Iris pigment epithelial cell (primary cell): ENCODE measurements at regions not wholly inside any gene's neighbourhood (a gene's known extent, or its start where the extent isn't known, plus 50 kb on each side); places are given as distances from the start of the nearest gene placed in this dataset.
"Not testable (repeated sequence)": the region's sequence is repeated elsewhere in the genome, so short reads cannot be mapped to it uniquely, and the experiment has no call there.

Experiments
- DNase-seq: peaks from one replicate; pipeline ENCODE4 v3.0.0-alpha.2; 2011; ENCODE audit warnings: low read depth

DNA sequence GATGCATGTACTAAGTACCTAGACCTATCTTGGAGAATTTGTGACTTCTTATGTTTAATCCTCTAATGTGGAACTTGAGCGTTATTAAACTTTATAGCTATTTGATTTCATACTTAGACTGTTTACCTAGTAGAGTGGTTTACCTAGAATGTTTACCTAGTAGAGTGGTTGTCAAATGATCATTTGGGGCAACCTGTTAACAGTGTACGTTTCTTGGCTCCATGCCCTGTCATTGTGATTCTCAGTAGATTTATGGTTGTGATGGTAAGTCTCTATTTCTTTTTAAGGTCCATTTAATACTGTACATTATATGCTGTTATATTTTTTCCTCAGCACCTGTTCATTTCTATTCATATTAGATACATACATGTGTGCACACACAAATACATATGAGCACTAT is 233.0 kb upstream of the MAD2L1 start:
- DNase-seq: no peak

DNA sequence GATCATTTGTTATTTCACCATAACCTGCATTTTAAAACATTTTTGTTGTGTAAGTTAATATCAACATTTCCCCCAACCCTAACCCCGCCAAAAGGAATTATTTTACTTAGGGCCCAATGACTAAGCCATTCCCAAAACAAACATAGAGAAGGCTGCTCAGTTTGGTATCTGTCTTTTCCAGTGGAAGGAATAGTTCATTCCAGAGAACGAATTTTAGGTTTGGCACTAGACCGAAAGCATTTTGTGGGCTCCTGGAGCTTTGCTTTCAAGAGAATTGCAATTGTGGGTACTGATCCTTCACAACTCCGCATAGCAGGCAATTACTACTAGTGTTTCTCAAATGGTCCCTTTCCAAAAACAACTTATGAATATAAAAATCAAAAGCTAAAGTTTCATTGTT is 226.7 kb upstream of the MAD2L1 start:
- peak; percentile 61 for DNase-seq

DNA sequence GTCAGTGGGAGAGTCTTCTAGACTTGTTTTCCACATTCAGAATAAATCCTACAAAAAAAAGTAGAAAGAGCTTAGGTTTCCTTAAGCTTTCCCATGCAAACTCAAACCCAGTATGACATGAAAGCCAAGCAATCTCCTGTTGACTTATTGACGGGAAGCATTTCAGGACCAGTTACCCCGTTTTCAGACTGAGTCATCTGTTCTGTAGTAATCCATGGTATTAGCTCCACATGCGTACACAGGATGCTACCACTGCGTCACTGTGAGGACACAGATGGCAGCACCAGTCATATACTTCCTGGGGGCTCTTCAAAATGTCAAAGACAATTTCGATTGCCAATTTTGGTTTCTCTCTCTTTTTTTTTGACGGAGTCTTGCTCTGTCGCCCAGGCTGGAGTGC is 224.9 kb upstream of the MAD2L1 start:
- peak; percentile 97 for DNase-seq

DNA sequence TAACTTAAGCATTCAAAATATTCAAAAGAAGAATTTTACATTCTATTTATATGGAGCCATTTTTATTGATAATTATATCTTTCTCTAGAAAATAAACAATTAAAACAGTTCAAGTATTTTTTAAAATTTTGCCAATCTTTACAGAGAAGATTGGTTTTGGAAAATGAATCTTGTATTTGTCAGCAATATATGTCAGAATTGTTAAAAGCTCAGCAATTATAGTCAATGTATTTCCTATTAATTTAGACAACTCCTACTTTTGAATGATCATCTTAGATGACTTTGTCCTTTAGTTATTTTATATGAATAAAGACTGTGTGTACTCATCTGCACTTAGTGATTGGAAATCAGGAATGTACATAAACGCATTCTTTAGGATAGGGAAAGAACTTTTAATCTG is 223.9 kb upstream of the MAD2L1 start:
- no peak for DNase-seq

DNA sequence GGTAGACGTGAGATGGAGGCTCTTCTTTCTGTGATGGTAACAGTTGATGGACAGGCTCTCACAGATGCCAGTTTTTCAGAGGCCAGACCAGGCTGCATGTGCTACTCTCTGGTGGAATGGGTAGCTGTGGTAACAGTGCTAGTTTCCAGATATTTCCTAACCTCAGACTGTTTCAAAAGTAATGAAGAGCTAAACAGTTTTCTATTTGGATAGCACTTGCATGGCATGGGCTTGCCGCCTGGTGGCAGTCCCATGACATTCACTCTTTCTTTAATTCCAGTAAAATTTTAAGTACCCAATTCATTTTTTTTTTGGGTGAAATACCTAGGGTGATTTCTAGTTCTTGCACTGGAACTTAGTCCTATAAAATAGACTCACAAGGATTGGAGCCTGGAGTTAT is 220.2 kb upstream of the MAD2L1 start:
- no peak for DNase-seq

DNA sequence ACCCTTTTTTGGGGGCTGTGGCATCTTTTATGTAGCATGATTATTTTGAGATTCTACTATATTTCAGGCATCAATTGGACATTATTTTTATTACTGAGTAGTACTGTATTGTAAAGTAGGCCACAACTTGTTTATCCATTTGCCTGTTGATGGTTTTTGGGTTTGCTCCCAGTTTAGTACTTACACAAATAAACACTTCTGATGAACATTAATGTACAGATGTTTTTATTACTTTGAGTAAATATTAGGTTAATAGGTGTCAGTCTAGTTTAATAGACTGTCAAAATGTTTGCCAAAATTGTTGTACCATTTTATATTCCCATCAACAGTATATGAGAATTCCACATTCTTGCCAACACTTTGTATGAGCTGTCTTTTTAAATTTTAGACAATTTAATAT is 214.9 kb upstream of the MAD2L1 start:
- DNase-seq: no peak

DNA sequence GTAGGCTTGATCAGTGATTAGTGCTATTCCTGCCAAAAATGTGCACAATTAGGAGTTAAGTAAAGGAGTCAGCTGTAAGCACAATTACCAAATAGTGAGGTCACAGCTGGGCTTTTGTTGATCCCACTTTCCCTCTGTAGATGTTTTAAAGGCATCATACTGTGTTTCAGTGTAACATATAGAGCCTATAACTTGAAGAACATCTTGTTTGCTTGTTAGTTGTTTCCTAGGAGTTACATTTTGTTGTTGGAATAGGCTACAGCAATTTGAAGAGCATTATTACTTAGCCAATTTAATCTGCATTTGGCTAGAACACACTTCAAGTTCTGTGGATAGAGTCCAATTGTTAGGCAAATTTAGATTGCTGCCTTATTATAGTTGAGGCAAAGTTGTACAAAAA is 210.7 kb upstream of the MAD2L1 start:
- DNase-seq: no peak

DNA sequence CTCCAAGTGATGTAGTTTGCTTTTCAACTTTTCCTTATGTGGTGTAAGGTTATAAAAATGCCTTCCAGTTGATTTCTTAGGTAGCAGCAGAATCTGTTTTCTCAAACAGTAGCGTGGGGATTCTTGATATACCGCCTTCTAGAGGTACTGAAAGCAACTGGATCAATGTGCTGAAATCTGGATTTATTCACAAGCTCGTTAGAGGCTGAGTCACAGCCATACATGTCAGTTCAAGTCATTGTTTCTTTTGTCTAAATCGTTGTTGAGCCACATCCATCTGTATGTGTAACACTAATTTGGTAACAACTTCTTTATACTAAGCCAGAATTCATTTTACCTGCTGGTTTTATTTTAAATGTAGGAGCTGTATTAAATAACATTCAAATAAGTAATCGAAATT is 200.0 kb upstream of the MAD2L1 start:
- DNase-seq: no peak

DNA sequence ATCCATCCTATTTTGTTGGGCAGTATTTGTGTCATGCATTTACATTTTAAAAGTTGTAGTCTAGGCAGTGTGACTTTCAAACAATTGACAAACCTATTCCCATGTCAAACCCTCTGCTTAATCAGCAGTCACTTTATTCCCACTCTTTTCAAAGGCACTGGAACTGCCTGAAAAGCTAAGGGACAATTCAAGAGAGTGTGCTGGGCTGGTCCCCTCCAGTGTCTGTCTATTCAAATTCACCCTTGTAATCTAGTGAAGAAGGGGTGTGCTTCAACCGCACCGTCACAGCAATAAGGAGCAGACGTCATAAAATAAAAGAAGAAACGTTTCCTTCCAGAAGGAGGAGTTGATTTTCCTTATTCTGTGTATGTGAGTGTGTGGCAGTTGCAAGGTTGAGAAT is 197.0 kb upstream of the MAD2L1 start:
- no peak for DNase-seq

DNA sequence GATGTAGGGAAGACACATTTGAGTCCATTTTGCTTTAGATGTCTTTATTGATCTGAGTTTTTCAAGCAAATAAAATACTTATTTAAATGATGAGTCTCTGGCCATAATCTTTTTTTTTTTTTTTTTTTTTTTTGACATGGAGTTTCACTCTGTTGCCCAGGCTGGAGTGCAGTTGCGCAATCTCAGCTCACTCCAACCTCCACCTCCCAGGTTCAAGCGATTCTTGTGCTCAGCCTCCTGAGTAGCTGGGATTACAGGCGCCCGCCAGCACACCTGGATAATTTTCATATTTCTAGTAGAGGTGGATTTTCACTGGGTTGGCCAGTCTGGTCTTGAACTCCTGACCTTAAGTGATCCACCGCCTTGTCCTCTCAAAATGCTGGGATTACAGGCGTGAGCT is 194.5 kb upstream of the MAD2L1 start:
- no peak for DNase-seq

DNA sequence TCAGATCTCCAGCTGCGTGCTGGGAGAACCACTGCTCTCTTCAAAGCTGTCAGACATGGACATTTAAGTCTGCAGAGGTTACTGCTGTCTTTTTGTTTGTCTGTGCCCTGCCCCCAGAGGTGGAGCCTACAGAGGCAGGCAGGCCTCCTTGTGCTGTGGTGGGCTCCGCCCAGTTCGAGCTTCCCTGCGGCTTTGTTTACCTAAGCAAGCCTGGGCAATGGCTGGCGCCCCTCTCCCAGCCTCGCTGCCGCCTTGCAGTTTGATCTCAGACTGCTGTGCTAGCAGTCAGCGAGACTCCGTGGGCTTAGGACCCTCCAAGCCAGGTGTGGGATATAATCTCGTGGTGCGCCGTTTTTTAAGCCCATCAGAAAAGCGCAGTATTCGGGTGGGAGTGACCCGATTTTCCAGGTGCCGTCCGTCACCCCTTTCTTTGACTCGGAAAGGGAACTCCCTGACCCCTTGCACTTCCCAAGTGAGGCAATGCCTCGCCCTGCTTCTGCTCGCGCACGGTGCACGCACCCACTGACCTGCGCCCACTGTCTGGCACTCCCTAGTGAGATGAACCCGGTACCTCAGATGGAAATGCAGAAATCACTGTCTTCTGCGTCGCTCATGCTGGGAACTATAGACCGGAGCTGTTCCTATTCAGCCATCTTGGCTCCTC is 189.6 kb upstream of the MAD2L1 start:
- DNase-seq: not testable (repeated sequence)

DNA sequence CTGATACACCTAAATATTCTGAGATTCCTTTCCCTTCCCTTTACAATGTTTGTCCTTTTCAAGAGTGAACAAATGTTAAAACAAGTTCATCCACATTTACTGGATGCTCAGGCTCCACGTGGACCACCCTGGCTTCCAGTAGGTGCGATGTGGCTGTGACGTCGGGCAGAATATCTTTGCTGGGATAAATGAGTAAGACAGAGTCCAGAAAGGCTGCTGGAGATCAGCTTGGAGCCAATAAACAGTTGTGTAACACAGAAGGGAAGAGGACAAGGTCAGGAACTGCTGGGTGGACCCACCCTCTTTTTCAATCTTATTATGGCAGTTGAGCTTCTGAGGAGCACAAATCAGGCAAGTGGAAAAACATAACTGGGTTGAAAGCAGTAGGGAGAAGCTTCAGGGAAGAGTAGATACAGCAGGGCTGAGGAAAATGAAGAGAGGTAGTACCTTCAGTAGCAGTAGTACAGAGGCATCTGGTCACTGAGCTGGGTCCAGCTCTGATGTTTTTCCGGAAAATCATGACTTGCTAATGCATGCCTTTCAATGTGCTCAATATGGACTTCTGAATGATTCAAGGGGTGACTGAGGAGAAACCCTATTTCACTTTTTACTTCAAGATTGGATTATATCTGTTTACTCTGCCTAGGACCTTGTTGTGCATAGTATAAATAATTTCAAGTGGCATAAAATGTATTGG is 171.8 kb upstream of the MAD2L1 start:
- DNase-seq: no peak

DNA sequence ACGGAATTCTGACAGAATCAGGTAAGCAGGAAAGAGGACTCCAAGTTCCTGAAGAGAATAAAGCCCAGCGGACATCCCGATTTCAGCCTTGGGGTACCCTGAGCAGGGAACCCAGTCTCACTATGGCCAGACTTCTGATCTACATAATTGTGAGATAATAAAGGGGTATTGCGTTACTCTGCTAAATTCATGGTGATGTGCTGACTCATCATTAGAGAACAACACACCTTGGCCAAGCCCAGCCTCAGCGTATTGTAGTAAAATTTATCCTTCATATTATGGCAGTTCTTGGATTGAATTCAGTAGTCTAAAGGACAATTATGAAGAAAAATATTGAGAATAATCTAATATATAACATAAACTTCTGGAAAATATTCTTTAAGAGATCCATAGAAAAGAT is 170.2 kb upstream of the MAD2L1 start:
- no peak for DNase-seq

DNA sequence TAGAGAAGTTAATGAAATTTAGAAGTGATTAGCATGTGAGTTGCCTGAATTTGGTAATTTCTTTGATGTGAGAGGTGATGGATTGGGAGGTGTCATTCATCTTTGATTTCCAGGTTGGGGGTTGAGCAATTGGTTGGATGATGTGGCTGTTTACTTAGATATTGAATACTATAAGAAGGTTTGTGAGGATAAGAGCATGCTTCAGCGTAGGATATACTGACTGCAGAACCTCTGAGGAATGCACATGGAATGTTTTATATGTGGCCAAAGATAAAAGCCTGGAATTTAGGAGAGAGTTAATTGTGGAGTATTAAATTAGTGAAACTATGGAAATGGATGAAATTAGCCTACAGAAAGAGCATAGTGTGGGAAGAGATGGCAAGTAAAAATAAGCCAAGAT is 165.4 kb upstream of the MAD2L1 start:
- peak; percentile 65 for DNase-seq

DNA sequence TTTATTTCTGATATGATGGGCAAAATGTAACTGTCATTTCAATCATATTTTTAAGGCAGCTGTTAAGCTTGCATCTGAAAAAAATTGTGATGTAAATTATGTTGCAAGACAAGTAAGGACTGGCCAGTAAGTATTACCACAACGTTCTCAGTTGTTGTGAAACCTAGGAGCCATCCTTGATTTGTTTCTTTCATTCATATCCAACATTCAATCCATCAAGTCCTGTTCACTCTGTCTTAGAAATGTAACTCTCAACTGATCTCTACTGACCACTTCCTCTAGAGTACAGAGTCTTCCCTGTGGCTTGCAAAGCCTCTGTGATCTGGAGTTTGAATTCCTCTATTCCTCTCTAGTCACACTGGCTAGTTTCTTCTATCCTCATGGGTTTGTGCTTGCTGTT is 161.4 kb upstream of the MAD2L1 start:
- DNase-seq: peak; percentile 89

DNA sequence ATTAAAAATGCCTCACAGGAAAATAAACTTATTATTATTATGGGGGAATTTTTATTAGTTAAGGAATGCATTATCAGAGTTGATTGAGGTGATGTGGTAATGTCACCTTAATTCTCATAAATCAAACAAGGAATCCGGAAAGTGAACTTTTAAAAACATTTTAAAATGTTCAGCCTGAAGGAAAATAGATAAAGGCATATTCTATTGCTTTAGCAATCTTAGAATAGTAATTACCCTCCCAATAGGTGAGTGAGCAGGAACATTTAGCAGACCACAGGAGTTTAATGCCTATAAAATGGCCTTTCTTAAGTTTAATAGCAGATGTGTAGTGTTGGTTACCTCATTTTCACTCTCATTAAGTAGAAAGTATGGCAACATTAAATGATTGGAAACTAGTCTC is 160.9 kb upstream of the MAD2L1 start:
- no peak for DNase-seq

DNA sequence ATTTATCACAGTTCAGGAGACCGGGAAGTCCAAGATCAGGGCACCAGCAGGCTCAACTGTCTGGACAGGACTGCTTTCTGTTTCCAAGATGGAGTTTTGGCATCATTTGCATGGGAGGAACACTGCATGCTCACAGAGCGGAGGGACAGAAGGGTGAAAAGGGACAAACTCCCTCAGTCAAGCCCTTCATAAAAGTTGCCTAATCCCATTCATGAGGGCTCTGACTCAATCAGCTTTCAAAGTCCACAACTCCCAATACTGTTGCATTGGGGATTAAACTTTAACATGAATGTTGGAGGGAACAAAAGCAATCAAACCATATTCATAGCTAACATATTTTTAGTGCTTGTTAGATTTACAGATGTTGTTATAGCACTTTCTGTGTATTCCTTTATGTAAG is 158.9 kb upstream of the MAD2L1 start:
- no peak for DNase-seq

DNA sequence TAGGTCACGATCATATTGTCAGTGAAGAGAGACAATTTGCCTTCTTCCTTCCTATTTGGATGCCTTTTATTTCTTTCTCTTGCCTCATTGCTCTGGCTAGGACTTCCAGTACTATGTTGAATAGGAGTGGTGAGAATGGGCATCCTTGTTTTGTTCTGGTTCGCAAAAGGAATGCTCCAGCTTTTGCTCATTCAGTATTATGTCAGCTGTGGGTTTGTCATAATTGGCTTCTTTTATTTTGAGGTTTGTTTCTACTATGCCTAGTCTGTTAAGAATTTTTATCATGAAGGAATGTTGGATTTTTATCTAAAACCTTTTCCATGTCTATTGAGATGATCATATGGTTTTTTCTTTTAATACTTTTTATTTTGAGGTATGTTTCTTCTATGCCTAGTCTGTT is 152.3 kb upstream of the MAD2L1 start:
- peak; percentile 40 for DNase-seq

DNA sequence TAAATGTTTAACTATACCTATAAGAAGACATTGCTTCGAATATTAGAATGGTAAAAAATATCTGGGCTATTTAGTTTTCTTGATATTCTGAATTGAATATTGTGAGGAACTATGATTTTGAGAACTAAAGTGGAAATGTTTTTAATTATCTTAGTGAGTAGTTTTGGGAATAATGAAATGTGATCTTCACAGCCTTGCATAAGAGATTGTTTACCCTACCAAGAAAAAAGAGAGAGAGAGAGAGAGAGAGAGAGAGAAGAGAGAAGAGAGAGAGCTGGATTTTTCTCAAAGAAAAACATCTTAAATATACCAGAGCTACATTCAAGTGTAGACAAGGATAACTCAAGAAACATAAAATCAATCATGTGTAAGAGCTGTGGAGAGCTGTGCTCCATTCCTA is 148.7 kb upstream of the MAD2L1 start:
- peak; percentile 17 for DNase-seq

DNA sequence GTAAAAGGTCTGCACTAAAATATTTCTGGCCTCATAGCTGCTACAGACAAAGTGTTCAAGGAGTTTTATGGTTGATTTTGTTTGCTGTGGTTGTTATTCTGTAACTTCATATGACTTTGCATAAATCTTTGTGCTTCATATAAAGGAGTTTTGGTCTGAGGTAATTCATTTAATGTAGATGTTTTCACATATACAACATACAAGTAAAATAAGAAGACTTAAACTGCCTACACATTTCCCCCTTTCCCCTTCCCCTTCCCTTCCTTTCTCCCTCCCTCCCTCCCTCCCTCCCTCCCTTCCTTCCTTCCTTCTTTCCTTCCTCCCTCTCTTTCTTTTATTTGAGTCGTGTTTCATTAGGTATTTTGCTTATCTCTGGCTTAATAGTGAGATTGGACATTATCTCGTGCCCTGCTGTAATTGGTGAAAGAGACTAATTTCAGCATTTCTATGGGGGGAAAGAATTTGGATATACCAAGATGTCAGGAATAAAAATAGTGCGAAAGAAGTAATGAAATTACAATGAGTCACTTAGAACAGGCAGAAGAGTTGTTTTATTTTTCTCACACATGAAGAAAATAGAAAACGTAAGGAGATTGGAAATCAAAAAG is 144.9 kb upstream of the MAD2L1 start:
- no peak for DNase-seq

DNA sequence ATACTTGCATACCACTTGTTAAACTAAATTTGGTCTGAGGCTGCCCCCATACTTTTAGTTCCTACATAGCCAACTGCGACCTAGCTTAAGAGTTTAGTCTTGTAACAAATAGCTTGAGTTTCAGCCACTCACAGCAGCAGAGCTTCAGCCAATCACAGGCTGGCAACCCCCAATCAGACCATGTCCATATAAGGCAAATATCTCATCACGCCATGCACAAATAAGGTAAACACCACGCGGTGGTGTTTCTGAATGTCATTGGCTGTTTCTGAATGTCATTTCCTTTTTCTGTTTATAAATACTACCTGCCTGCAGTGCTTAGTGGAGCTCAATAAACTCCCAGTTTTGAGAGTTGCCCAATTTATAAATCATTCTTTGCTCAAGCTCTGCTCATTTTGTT is 143.1 kb upstream of the MAD2L1 start:
- DNase-seq: no peak

DNA sequence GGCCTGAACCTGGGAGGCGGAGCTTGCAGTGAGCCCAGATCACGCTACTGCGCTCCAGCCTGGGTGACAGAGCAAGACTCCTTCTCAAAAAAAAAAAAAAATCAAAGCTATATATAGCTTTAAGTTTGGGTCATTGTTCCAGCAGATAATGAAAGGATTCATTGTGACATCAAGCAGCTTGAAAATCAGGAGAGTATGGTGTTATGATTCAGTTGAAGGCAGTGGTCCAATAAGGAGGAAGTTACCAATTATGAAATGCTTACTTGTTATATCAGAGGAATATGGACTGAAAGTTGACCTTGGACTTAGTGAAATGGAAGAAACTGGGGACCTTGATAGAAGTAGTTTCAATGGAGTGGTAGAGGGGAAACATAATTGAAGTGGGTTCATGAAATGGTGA is 140.4 kb upstream of the MAD2L1 start:
- no peak for DNase-seq

DNA sequence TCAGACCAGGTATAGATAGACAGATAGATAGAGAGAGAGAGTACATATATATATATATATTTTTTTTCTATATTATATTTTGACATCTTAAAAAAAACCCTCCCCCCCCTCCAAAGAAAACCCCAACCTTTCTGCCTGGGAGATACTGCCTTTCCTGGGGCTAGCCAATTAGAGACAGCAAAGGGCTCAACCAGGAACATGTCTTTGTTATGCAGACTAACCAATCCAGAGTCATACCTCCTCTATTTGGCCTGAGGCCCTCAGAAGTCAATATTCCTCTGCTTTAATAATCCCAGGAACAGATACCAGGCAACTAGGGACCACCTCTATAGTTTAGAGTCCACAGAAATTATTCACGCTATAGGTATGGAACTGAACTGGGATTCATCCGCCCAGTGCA is 135.6 kb upstream of the MAD2L1 start:
- no peak for DNase-seq
